ENCODE measurements at regions not wholly inside any gene's neighbourhood (a gene's known extent, or its start where the extent isn't known, plus 50 kb on each side); places are given as distances from the start of the nearest gene placed in this dataset.

GRCh38 chr13:47287291-47287751 lies 390.5 kb upstream of the HTR2A start:
- Histone ChIP-seq H3K27ac (ENCODE audit: low read depth, low read length) (no peak overlapping the region), H2AFZ (ENCODE audit: low read depth, low read length, severe bottlenecking) (no peak overlapping the region), H3F3A (ENCODE audit: insufficient read depth) (no peaks in the 10 kb centered on the region), H3K27me3 (ENCODE audit: low read length) (no peaks in the 10 kb centered on the region), H3K4me2 (ENCODE audit: low read depth, low read length, poor library complexity, severe bottlenecking) (no peak overlapping the region), H3K9ac (ENCODE audit: low read length) (no peak overlapping the region), H4K20me1 (ENCODE audit: low read depth, low read length) (no peaks in the 10 kb centered on the region), H3K4me3 (ENCODE audit: insufficient read depth, low read length, poor library complexity, severe bottlenecking) (no peak overlapping the region), H3K9me3 (ENCODE audit: insufficient read depth, low read length) (no peaks in the 10 kb centered on the region), H3K36me3 (ENCODE audit: low read length) (no peaks in the 10 kb centered on the region), H3K9me2 (replicated peaks; ENCODE audit: insufficient read depth, low read length) (no peaks in the 10 kb centered on the region), H3K79me2 (ENCODE audit: insufficient read depth, low read length) (no peaks in the 10 kb centered on the region)
- TF ChIP-seq EZH2phosphoT487 (conservative IDR thresholded peaks at IDR 0.05; ENCODE audit: low read length) (no peak), CTCF (IDR thresholded peaks at IDR 0.05; ENCODE audit: insufficient read depth, low read length, poor library complexity, severe bottlenecking) (no peak)

- TF ChIP-seq EZH2phosphoT487 (conservative IDR thresholded peaks at IDR 0.05; ENCODE audit: low read length) (no peak), CTCF (IDR thresholded peaks at IDR 0.05; ENCODE audit: insufficient read depth, low read length, poor library complexity, severe bottlenecking) (no peak)
- H3K9me2 ChIP-seq (replicated peaks; ENCODE audit: insufficient read depth, low read length): no peaks in the 10 kb centered on the region
- H3K9ac ChIP-seq (ENCODE audit: low read length): no peak overlapping the region
- H3K9me3 ChIP-seq (ENCODE audit: insufficient read depth, low read length): no peaks in the 10 kb centered on the region
- no peaks in the 10 kb centered on the region for H3K79me2 ChIP-seq (ENCODE audit: insufficient read depth, low read length)
- no peaks in the 10 kb centered on the region for H3F3A ChIP-seq (ENCODE audit: insufficient read depth)
- no peaks in the 10 kb centered on the region for H4K20me1 ChIP-seq (ENCODE audit: low read depth, low read length)
- no peaks in the 10 kb centered on the region for H3K36me3 ChIP-seq (ENCODE audit: low read length)
- no peaks in the 10 kb centered on the region for H3K27me3 ChIP-seq (ENCODE audit: low read length)
- H2AFZ ChIP-seq (ENCODE audit: low read depth, low read length, severe bottlenecking): no peak overlapping the region
- no peak overlapping the region for H3K4me3 ChIP-seq (ENCODE audit: insufficient read depth, low read length, poor library complexity, severe bottlenecking)
- no peak overlapping the region for H3K27ac ChIP-seq (ENCODE audit: low read depth, low read length)
- H3K4me2 ChIP-seq (ENCODE audit: low read depth, low read length, poor library complexity, severe bottlenecking): no peak overlapping the region
Measured at GRCh38 chr13:47281991-47282390, 385.1 kb upstream of the HTR2A start.

GRCh38 chr13:47279920-47280319 lies 383.1 kb upstream of the HTR2A start:
- TF ChIP-seq CTCF (IDR thresholded peaks at IDR 0.05; ENCODE audit: insufficient read depth, low read length, poor library complexity, severe bottlenecking): no peak
- TF ChIP-seq EZH2phosphoT487 (conservative IDR thresholded peaks at IDR 0.05; ENCODE audit: low read length): no peak
- Histone ChIP-seq H3F3A (ENCODE audit: insufficient read depth) (no peaks in the 10 kb centered on the region), H3K36me3 (ENCODE audit: low read length) (no peaks in the 10 kb centered on the region), H3K27me3 (ENCODE audit: low read length) (no peaks in the 10 kb centered on the region), H3K4me3 (ENCODE audit: insufficient read depth, low read length, poor library complexity, severe bottlenecking) (no peak overlapping the region), H3K4me2 (ENCODE audit: low read depth, low read length, poor library complexity, severe bottlenecking) (no peak overlapping the region), H4K20me1 (ENCODE audit: low read depth, low read length) (no peaks in the 10 kb centered on the region), H3K9me2 (replicated peaks; ENCODE audit: insufficient read depth, low read length) (no peaks in the 10 kb centered on the region), H3K27ac (ENCODE audit: low read depth, low read length) (no peak overlapping the region), H3K79me2 (ENCODE audit: insufficient read depth, low read length) (no peaks in the 10 kb centered on the region), H3K9me3 (ENCODE audit: insufficient read depth, low read length) (no peaks in the 10 kb centered on the region), H3K9ac (ENCODE audit: low read length) (no peak overlapping the region), H2AFZ (ENCODE audit: low read depth, low read length, severe bottlenecking) (no peak overlapping the region)
